SK-N-SH treated with all-trans-retinoic acid at 6 μM for 48 hours (cell line): ENCODE measurements at regions not wholly inside any gene's neighbourhood (a gene's known extent, or its start where the extent isn't known, plus 50 kb on each side); places are given as distances from the start of the nearest gene placed in this dataset.

Source experiments
- ATAC-seq: fragments of 200-7000 bp; cut with Tn5 transposase; 3 replicates; pipeline ENCODE4 v1.9.1; 2020; ENCODE audit warnings: mild to moderate bottlenecking, moderate library complexity
- ARNTL ChIP-seq: fragments of 450-650 bp; formaldehyde crosslinking; IDR thresholded peaks from 2 replicates; pipeline ENCODE4 v1.5.0; 2020; ENCODE audit warnings: low read depth, mild to moderate bottlenecking, moderate library complexity, borderline replicate concordance
- BACH2 ChIP-seq: fragments of 250-450 bp; sonication (Bioruptor Pico); IDR thresholded peaks from 2 replicates; pipeline ENCODE4 v1.9.0; 2021; ENCODE audit warnings: mild to moderate bottlenecking, borderline replicate concordance
- CSDC2 ChIP-seq: fragments of 250-450 bp; sonication (Bioruptor Pico); IDR thresholded peaks from 2 replicates; pipeline ENCODE4 v1.5.0; 2020; ENCODE audit warnings: mild to moderate bottlenecking, moderate library complexity
- ESRRG ChIP-seq: fragments of 250-450 bp; sonication (Bioruptor Pico); IDR thresholded peaks from 2 replicates; pipeline ENCODE4 v1.6.1; 2021; ENCODE audit warnings: mild to moderate bottlenecking
- GLIS3 ChIP-seq: fragments of 250-450 bp; sonication (Bioruptor Pico); IDR thresholded peaks from 2 replicates; pipeline ENCODE4 v1.5.0; 2020; ENCODE audit warnings: mild to moderate bottlenecking, moderate library complexity
- ISL1 ChIP-seq: fragments of 250-450 bp; sonication (Bioruptor Pico); IDR thresholded peaks from 2 replicates; pipeline ENCODE4 v2.1.2; 2022; ENCODE audit warnings: mild to moderate bottlenecking, moderate library complexity
- OSR1 ChIP-seq: fragments of 250-450 bp; sonication (Bioruptor Pico); IDR thresholded peaks from 2 replicates; pipeline ENCODE4 v1.8.0; 2022; ENCODE audit warnings: moderate library complexity, mild to moderate bottlenecking, inconsistent platforms
- PPARA ChIP-seq: fragments of 250-450 bp; sonication (Bioruptor Pico); IDR thresholded peaks from 2 replicates; pipeline ENCODE4 v1.5.0; 2020; ENCODE audit warnings: mild to moderate bottlenecking, borderline replicate concordance
- RARB ChIP-seq: fragments of 250-450 bp; sonication (Bioruptor Pico); IDR thresholded peaks from 2 replicates; pipeline ENCODE4 v1.8.0; 2021; ENCODE audit warnings: mild to moderate bottlenecking, moderate library complexity
- TOX ChIP-seq: fragments of 250-450 bp; sonication (Bioruptor Pico); IDR thresholded peaks from 2 replicates; pipeline ENCODE4 v1.8.0; 2021; ENCODE audit warnings: mild to moderate bottlenecking, moderate library complexity, borderline replicate concordance
- ZC3H10 ChIP-seq: fragments of 250-450 bp; sonication (Bioruptor Pico); IDR thresholded peaks from 2 replicates; pipeline ENCODE4 v1.5.1; 2021; ENCODE audit warnings: mild to moderate bottlenecking, moderate library complexity
- ZFP3 ChIP-seq: fragments of 250-450 bp; sonication (Bioruptor Pico); IDR thresholded peaks from 2 replicates; pipeline ENCODE4 v1.5.0; 2020; ENCODE audit warnings: mild to moderate bottlenecking, moderate library complexity
- ZFP30 ChIP-seq: fragments of 450-650 bp; formaldehyde crosslinking; IDR thresholded peaks from 2 replicates; pipeline ENCODE4 v1.5.0; 2022; ENCODE audit warnings: mild to moderate bottlenecking, moderate library complexity
- ZNF70 ChIP-seq: fragments of 450-650 bp; formaldehyde crosslinking; IDR thresholded peaks from 2 replicates; pipeline ENCODE4 v1.5.0; 2020; ENCODE audit warnings: mild to moderate bottlenecking, moderate library complexity
- ZNF8 ChIP-seq: fragments of 450-650 bp; formaldehyde crosslinking; IDR thresholded peaks from 2 replicates; pipeline ENCODE4 v1.5.0; 2020; ENCODE audit warnings: mild to moderate bottlenecking, moderate library complexity
- TF ChIP-seq, protein P1 (sequence below): fragments of 250-450 bp; sonication (Bioruptor Pico); IDR thresholded peaks from 2 replicates; pipeline ENCODE4 v1.5.1; 2020; ENCODE audit warnings: low read depth, mild to moderate bottlenecking, moderate library complexity
- TF ChIP-seq, protein P2 (sequence below): fragments of 250-450 bp; sonication (Bioruptor Pico); IDR thresholded peaks from 2 replicates; pipeline ENCODE4 v1.8.0; 2021; ENCODE audit warnings: low read depth, mild to moderate bottlenecking, moderate library complexity, borderline replicate concordance
- TF ChIP-seq, protein P3 (sequence below): fragments of 250-450 bp; sonication (Bioruptor Pico); IDR thresholded peaks from 2 replicates; pipeline ENCODE4 v1.5.0; 2020; ENCODE audit warnings: mild to moderate bottlenecking, moderate library complexity
- TF ChIP-seq, protein P4 (sequence below): fragments of 250-450 bp; sonication (Bioruptor Pico); IDR thresholded peaks from 2 replicates; pipeline ENCODE4 v1.8.0; 2020; ENCODE audit warnings: mild to moderate bottlenecking, moderate library complexity, borderline replicate concordance

- TF ChIP-seq, protein P1, sequence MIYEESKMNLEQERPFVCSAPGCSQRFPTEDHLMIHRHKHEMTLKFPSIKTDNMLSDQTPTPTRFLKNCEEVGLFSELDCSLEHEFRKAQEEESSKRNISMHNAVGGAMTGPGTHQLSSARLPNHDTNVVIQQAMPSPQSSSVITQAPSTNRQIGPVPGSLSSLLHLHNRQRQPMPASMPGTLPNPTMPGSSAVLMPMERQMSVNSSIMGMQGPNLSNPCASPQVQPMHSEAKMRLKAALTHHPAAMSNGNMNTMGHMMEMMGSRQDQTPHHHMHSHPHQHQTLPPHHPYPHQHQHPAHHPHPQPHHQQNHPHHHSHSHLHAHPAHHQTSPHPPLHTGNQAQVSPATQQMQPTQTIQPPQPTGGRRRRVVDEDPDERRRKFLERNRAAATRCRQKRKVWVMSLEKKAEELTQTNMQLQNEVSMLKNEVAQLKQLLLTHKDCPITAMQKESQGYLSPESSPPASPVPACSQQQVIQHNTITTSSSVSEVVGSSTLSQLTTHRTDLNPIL (CRISPR knock-in tag): no peak
- TF ChIP-seq RARB (CRISPR knock-in tag): no peak
Observed at GRCh38 chr2:8452979-8453903, 228.6 kb upstream of the ID2 start (continued).

GRCh38 chr2:8453904-8454302 is 228.0 kb upstream of the ID2 start:
- TF ChIP-seq, protein P2, sequence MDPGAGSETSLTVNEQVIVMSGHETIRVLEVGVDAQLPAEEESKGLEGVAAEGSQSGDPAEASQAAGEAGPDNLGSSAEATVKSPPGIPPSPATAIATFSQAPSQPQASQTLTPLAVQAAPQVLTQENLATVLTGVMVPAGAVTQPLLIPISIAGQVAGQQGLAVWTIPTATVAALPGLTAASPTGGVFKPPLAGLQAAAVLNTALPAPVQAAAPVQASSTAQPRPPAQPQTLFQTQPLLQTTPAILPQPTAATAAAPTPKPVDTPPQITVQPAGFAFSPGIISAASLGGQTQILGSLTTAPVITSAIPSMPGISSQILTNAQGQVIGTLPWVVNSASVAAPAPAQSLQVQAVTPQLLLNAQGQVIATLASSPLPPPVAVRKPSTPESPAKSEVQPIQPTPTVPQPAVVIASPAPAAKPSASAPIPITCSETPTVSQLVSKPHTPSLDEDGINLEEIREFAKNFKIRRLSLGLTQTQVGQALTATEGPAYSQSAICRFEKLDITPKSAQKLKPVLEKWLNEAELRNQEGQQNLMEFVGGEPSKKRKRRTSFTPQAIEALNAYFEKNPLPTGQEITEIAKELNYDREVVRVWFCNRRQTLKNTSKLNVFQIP: no peak
- TF ChIP-seq PPARA: no peak
- TF ChIP-seq, protein P3, sequence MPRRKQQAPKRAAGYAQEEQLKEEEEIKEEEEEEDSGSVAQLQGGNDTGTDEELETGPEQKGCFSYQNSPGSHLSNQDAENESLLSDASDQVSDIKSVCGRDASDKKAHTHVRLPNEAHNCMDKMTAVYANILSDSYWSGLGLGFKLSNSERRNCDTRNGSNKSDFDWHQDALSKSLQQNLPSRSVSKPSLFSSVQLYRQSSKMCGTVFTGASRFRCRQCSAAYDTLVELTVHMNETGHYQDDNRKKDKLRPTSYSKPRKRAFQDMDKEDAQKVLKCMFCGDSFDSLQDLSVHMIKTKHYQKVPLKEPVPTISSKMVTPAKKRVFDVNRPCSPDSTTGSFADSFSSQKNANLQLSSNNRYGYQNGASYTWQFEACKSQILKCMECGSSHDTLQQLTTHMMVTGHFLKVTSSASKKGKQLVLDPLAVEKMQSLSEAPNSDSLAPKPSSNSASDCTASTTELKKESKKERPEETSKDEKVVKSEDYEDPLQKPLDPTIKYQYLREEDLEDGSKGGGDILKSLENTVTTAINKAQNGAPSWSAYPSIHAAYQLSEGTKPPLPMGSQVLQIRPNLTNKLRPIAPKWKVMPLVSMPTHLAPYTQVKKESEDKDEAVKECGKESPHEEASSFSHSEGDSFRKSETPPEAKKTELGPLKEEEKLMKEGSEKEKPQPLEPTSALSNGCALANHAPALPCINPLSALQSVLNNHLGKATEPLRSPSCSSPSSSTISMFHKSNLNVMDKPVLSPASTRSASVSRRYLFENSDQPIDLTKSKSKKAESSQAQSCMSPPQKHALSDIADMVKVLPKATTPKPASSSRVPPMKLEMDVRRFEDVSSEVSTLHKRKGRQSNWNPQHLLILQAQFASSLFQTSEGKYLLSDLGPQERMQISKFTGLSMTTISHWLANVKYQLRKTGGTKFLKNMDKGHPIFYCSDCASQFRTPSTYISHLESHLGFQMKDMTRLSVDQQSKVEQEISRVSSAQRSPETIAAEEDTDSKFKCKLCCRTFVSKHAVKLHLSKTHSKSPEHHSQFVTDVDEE (CRISPR knock-in tag): no peak
- TF ChIP-seq, protein P1 (CRISPR knock-in tag): no peak
- TF ChIP-seq OSR1 (CRISPR knock-in tag): no peak
- TF ChIP-seq ZFP3: no peak
- TF ChIP-seq ZC3H10 (CRISPR knock-in tag): no peak
- no peak for TF ChIP-seq ISL1 (CRISPR knock-in tag)
- ATAC-seq: no peak

- TF ChIP-seq PPARA (no peak), RARB (CRISPR knock-in tag) (no peak), ZFP3 (no peak), ZNF8 (CRISPR knock-in tag) (no peak), ZC3H10 (CRISPR knock-in tag) (no peak)
- TF ChIP-seq, protein P1 (CRISPR knock-in tag): no peak
- TF ChIP-seq, protein P2: no peak
- no peak for ATAC-seq
Observed at GRCh38 chr2:8454797-8455196, 227.1 kb upstream of the ID2 start.

DNA sequence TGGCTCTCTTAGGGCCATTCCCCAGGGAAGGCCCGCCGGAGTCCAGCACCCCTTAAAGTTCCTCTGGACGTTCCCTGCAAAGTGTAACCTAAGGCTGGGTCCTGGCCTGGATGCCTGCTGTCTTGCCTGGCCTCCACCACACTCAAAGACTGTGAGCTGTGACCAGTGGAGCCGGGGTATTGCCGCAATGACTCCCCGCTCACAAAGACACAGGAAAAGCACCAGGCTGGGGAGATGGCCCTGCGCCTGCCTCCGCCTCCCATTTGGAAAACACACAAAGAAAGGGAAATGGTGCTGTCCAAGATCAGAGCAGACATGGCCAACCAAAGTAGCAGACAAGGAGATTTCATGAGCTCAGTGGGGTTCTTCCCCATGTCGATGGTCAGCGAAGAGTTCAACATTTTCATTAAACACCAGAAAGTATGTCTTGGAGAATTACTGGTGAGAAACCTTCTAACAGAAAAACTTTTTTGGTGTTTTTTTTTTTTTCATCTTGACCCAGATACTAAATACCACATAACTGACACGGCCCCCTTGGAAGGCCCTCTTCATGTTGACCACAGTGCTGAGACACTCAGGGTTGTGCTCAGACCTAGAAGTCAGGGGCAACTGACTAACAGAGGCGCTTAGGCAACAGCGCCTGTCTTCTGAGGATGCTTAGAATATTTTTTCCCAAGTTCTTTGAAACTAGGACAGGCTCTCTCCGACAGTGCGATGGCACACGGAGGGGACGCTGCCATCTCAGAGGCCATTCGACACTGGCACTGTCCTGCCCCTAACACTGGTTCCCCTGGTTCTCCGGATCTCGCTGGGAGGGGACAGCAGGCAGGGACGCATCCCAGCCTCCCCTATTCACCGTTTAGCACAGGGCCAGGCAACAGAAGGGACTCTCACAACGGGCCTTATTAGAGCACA is 226.4 kb upstream of the ID2 start:
- ATAC-seq: no peak
- TF ChIP-seq RARB (CRISPR knock-in tag): no peak
- no peak for TF ChIP-seq BACH2 (CRISPR knock-in tag)
- no peak for TF ChIP-seq ZFP30 (CRISPR knock-in tag)
- TF ChIP-seq GLIS3 (CRISPR knock-in tag): no peak
- TF ChIP-seq TOX (CRISPR knock-in tag): no peak
- TF ChIP-seq, protein P1 (CRISPR knock-in tag): no peak
- TF ChIP-seq OSR1 (CRISPR knock-in tag): no peak
- no peak for TF ChIP-seq ESRRG (CRISPR knock-in tag)
- TF ChIP-seq ISL1 (CRISPR knock-in tag): no peak
- TF ChIP-seq CSDC2 (CRISPR knock-in tag): no peak
- TF ChIP-seq ARNTL (CRISPR knock-in tag): no peak
- TF ChIP-seq ZC3H10 (CRISPR knock-in tag): no peak
- TF ChIP-seq ZNF8 (CRISPR knock-in tag): no peak
- TF ChIP-seq, protein P4, sequence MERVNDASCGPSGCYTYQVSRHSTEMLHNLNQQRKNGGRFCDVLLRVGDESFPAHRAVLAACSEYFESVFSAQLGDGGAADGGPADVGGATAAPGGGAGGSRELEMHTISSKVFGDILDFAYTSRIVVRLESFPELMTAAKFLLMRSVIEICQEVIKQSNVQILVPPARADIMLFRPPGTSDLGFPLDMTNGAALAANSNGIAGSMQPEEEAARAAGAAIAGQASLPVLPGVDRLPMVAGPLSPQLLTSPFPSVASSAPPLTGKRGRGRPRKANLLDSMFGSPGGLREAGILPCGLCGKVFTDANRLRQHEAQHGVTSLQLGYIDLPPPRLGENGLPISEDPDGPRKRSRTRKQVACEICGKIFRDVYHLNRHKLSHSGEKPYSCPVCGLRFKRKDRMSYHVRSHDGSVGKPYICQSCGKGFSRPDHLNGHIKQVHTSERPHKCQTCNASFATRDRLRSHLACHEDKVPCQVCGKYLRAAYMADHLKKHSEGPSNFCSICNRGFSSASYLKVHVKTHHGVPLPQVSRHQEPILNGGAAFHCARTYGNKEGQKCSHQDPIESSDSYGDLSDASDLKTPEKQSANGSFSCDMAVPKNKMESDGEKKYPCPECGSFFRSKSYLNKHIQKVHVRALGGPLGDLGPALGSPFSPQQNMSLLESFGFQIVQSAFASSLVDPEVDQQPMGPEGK: no peak
- TF ChIP-seq ZNF70 (CRISPR knock-in tag): no peak
